Stimulated activated naive CD4-positive, alpha-beta T cell (primary cell): ENCODE measurements at regions not wholly inside any gene's neighbourhood (a gene's known extent, or its start where the extent isn't known, plus 50 kb on each side); places are given as distances from the start of the nearest gene placed in this dataset.
"Not testable (repeated sequence)": the region's sequence is repeated elsewhere in the genome, so short reads cannot be mapped to it uniquely, and the experiment has no call there.

Source experiments
- DNase-seq, 6 experiments: peaks; one replicate each; lab custom pipeline; 2025; lab: John Stamatoyannopoulos, UW

GRCh38 chr6:74283532-74283931, 587.5 kb downstream of the CD109 start:
- no peak for DNase-seq

- DNase-seq, result no peak
Observed at GRCh38 chr6:74282143-74282689, 586.2 kb downstream of the CD109 start.

GRCh38 chr6:74280130-74280692, 584.2 kb downstream of the CD109 start:
- no peak for DNase-seq

- DNase-seq, result no peak
Observed at GRCh38 chr6:74277777-74278186, 581.8 kb downstream of the CD109 start.

GRCh38 chr6:74273541-74273940, 577.5 kb downstream of the CD109 start:
- no peak for DNase-seq

- DNase-seq, result no peak
Observed at GRCh38 chr6:74269600-74269858, 573.5 kb downstream of the CD109 start.

GRCh38 chr6:74268815-74269599, 573.0 kb downstream of the CD109 start:
- DNase-seq, result no peak

GRCh38 chr6:74259981-74260380, 564.0 kb downstream of the CD109 start:
- no peak for DNase-seq

GRCh38 chr6:74256781-74257180, 560.8 kb downstream of the CD109 start:
- no peak for DNase-seq

GRCh38 chr6:74256381-74256780, 560.4 kb downstream of the CD109 start:
- no peak for DNase-seq

GRCh38 chr6:74255007-74255406, 559.0 kb downstream of the CD109 start:
- DNase-seq, result not testable (repeated sequence)

GRCh38 chr6:74254147-74254546, 558.1 kb downstream of the CD109 start:
- not testable (repeated sequence) for DNase-seq

- DNase-seq, result no peak
Observed at GRCh38 chr6:74253261-74253660, 557.3 kb downstream of the CD109 start.

- no peak for DNase-seq
Observed at GRCh38 chr6:74250161-74250818, 554.3 kb downstream of the CD109 start.

GRCh38 chr6:74249658-74250057, 553.7 kb downstream of the CD109 start:
- no peak for DNase-seq

- no peak for DNase-seq
Observed at GRCh38 chr6:74248966-74249365, 553.0 kb downstream of the CD109 start.

- DNase-seq, result no peak
Observed at GRCh38 chr6:74222768-74223333, 526.8 kb downstream of the CD109 start.

GRCh38 chr6:74213995-74214394, 518.0 kb downstream of the CD109 start:
- no peak for DNase-seq

GRCh38 chr6:74208239-74208638, 512.2 kb downstream of the CD109 start:
- DNase-seq, result no peak

- no peak for DNase-seq
Observed at GRCh38 chr6:74199215-74199915, 503.4 kb downstream of the CD109 start.

GRCh38 chr6:74197310-74197709, 501.3 kb downstream of the CD109 start:
- DNase-seq, result no peak

GRCh38 chr6:74187811-74188210, 491.8 kb downstream of the CD109 start:
- no peak for DNase-seq
